Lower leg skin (tissue), 3 donors: ENCODE measurements at regions not wholly inside any gene's neighbourhood (a gene's known extent, or its start where the extent isn't known, plus 50 kb on each side); places are given as distances from the start of the nearest gene placed in this dataset.

Experiments used
- POLR2A ChIP-seq, 2 donors: fragments of 450-650 bp; IDR thresholded peaks; one replicate each; pipeline ENCODE4 v1.6.1; 2016 to 2017; ENCODE audit warnings: antibody characterized with exemption in 2 of 2, mild to moderate bottlenecking in 1 of 2, moderate library complexity in 1 of 2
- TF ChIP-seq, protein P1 (sequence below), 3 donors: fragments of 450-650 bp; IDR thresholded peaks; one replicate each; pipeline ENCODE4 v1.5.1; 2016; ENCODE audit warnings: antibody characterized with exemption in 3 of 3, mild to moderate bottlenecking in 3 of 3, moderate library complexity in 2 of 3

- TF ChIP-seq, protein P1, sequence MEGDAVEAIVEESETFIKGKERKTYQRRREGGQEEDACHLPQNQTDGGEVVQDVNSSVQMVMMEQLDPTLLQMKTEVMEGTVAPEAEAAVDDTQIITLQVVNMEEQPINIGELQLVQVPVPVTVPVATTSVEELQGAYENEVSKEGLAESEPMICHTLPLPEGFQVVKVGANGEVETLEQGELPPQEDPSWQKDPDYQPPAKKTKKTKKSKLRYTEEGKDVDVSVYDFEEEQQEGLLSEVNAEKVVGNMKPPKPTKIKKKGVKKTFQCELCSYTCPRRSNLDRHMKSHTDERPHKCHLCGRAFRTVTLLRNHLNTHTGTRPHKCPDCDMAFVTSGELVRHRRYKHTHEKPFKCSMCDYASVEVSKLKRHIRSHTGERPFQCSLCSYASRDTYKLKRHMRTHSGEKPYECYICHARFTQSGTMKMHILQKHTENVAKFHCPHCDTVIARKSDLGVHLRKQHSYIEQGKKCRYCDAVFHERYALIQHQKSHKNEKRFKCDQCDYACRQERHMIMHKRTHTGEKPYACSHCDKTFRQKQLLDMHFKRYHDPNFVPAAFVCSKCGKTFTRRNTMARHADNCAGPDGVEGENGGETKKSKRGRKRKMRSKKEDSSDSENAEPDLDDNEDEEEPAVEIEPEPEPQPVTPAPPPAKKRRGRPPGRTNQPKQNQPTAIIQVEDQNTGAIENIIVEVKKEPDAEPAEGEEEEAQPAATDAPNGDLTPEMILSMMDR (IDR thresholded peaks at IDR 0.05) = no peak
- TF ChIP-seq POLR2A (IDR thresholded peaks at IDR 0.05) = no peak
Measured at GRCh38 chr2:173552531-173552930, 197.9 kb downstream of the CDCA7 start.
